HFFc6 (cell line): ENCODE measurements at regions not wholly inside any gene's neighbourhood (a gene's known extent, or its start where the extent isn't known, plus 50 kb on each side); places are given as distances from the start of the nearest gene placed in this dataset.
A peak's percentile ranks its signal among the peaks of the same experiment; 100 is the strongest.
"Not testable (repeated sequence)": the region's sequence is repeated elsewhere in the genome, so short reads cannot be mapped to it uniquely, and the experiment has no call there.

Experiments used
- DNase-seq: peaks from one replicate; pipeline ENCODE4 v3.0.0-alpha.2; 2018
- H3K27ac Mint-ChIP-seq: 2 replicates; pipeline ENCODE4 v1.8.0; 2020; ENCODE audit warnings: mild to moderate bottlenecking, mixed read lengths
- H3K27me3 Mint-ChIP-seq: 2 replicates; pipeline ENCODE4 v1.8.0; 2021; ENCODE audit warnings: mild to moderate bottlenecking, moderate library complexity, mixed read lengths; ENCODE audit not compliant: insufficient read depth
- H3K36me3 Mint-ChIP-seq: 2 replicates; pipeline ENCODE4 v1.8.0; 2021; ENCODE audit warnings: low read depth, mixed read lengths
- H3K4me1 Mint-ChIP-seq: 2 replicates; pipeline ENCODE4 v1.8.0; 2020; ENCODE audit warnings: low read depth, mixed read lengths
- H3K4me3 Mint-ChIP-seq: 2 replicates; pipeline ENCODE4 v1.8.0; 2020; ENCODE audit warnings: mild to moderate bottlenecking, moderate library complexity, mixed read lengths
- H3K9me3 Mint-ChIP-seq: 2 replicates; pipeline ENCODE4 v1.8.0; 2020; ENCODE audit warnings: mild to moderate bottlenecking, mixed read lengths
- TF ChIP-seq, protein P1 (sequence below): fragments of 200-600 bp; sonication (generic); IDR thresholded peaks from 2 replicates; pipeline ENCODE4 v1.5.0; 2021; ENCODE audit warnings: antibody characterized with exemption, mild to moderate bottlenecking

DNA sequence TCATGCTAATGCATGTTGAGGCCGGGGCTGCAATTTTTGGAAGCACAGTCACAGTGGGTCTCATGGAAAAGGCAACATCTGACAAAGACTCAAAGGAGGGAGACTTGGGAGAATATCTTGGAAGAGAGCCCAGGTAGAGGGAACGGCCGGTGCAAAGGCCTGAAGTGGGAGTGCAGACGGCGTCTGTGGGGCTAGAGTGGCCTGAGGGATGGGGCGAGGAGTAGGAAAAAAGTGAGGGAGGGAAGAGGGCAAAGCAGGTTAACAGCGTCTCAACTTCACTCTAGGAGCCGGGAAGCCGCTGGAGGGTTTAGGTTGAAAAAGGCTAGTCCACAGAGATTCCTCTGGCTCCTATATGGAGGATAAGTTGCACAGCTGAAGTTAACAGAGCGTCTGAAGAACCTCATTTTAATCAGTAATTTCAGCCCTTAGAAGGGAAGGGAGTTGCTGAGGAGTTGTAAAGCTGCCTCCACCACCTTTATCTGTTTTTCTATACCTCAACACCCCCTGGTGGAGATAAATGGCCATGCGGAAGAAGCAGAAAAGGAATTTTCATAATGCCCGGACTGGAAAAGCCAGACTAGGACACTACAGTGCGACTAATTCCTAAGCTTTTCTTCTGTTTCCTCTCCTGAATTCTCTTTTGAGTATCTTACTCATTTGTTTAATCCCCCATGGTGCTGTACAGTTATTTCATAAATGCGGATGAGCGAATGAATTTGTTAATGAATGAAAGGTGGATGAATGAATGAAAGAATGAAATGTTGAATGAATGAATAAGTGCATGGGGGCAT is 78.7 kb upstream of the ZNF281 start:
- Mint-ChIP-seq H3K27me3 (no peaks in the 10 kb centered on the region; the same call in 1 of the 2 replicates), H3K4me1 (peaks cover 34% of the 10 kb centered on the region), H3K9me3 (no peaks in the 10 kb centered on the region), H3K4me3 (peak overlapping the region; percentile 60), H3K27ac (peak overlapping the region; percentile 92), H3K36me3 (no peaks in the 10 kb centered on the region)
- TF ChIP-seq, protein P1, sequence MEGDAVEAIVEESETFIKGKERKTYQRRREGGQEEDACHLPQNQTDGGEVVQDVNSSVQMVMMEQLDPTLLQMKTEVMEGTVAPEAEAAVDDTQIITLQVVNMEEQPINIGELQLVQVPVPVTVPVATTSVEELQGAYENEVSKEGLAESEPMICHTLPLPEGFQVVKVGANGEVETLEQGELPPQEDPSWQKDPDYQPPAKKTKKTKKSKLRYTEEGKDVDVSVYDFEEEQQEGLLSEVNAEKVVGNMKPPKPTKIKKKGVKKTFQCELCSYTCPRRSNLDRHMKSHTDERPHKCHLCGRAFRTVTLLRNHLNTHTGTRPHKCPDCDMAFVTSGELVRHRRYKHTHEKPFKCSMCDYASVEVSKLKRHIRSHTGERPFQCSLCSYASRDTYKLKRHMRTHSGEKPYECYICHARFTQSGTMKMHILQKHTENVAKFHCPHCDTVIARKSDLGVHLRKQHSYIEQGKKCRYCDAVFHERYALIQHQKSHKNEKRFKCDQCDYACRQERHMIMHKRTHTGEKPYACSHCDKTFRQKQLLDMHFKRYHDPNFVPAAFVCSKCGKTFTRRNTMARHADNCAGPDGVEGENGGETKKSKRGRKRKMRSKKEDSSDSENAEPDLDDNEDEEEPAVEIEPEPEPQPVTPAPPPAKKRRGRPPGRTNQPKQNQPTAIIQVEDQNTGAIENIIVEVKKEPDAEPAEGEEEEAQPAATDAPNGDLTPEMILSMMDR: peak; percentile 95
- DNase-seq: peak; percentile 83

DNA sequence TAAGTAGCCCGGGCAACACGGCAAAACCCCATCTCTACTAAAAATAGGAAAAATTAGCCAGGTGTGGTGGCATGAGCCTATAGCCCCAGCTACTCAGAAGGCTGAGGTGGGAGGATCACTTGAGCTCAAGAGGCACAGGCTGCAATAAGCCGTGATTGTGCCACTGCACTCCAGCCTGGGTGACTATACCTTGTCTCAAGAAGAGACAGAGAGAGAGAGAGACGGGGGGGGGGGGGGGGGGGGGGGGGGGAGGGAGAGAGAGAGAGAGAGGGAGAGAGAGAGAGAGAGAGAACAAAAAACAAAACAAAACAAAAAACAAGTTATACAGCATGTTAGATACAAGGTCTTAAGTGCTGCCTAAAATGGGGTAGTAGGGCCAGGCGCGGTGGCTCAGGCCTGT is 77.8 kb upstream of the ZNF281 start:
- no peak for DNase-seq
- 0 out of 2 replicates have a peak, but pooled peaks cover 4% of the 10 kb centered on the region for H3K36me3 Mint-ChIP-seq
- no peak overlapping the region for H3K27ac Mint-ChIP-seq
- H3K4me3 Mint-ChIP-seq: no peak overlapping the region
- peaks cover 42% of the 10 kb centered on the region for H3K4me1 Mint-ChIP-seq
- no peaks in the 10 kb centered on the region; the same call in 1 of the 2 replicates for H3K27me3 Mint-ChIP-seq
- TF ChIP-seq, protein P1: no peak
- H3K9me3 Mint-ChIP-seq: no peaks in the 10 kb centered on the region

DNA sequence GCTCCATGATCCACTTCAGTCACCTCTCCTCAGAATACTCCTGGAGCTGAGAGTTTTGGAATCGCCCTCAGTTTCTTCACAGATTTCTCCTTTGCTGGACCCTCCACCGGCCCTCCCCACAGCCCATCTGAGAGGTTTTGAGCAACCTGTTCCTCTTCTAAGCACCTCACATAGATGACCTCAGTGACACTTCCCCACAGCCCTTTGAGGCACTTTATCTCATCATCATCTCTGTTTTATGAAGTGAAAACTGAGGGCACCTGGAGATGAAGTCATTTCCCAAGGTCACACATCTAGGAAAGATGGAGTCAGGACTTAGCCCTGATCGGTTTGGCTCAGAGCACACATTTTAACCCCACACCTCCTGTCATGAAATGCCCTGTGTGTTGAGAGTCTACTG is 76.8 kb upstream of the ZNF281 start:
- Mint-ChIP-seq H3K27ac (no peak overlapping the region), H3K9me3 (no peaks in the 10 kb centered on the region; the same call in 1 of the 2 replicates), H3K36me3 (0 out of 2 replicates have a peak, but pooled peaks cover 4% of the 10 kb centered on the region), H3K27me3 (no peaks in the 10 kb centered on the region; the same call in 1 of the 2 replicates), H3K4me1 (peaks cover 47% of the 10 kb centered on the region), H3K4me3 (no peak overlapping the region)
- TF ChIP-seq, protein P1: no peak
- DNase-seq: no peak

DNA sequence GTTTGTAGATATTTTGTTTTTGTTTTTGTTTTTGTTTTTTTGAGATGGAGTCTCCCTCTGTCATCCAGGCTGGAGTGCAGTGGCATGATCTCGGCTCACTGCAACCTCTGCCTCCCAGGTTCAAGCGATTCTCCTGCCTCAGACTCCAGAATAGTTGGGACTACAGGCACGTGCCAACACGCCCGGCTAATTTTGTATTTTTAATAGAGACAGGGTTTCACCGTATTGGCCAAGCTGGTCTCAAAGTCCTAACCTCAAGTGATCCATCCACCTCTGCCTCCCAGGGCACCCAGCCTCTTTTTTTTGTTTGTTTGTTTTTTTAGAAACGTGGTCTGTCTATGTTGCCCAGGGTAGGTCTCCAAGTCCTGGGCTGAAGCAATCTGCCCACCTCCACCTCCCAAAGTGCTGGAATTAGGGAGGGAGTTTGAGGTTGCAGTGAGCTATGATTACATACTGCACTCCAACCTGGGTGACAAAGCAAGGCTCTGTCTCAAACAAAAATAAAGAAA is 74.7 kb upstream of the ZNF281 start:
- peak overlapping the region; percentile 43 for H3K27ac Mint-ChIP-seq
- DNase-seq: not testable (repeated sequence)

DNA sequence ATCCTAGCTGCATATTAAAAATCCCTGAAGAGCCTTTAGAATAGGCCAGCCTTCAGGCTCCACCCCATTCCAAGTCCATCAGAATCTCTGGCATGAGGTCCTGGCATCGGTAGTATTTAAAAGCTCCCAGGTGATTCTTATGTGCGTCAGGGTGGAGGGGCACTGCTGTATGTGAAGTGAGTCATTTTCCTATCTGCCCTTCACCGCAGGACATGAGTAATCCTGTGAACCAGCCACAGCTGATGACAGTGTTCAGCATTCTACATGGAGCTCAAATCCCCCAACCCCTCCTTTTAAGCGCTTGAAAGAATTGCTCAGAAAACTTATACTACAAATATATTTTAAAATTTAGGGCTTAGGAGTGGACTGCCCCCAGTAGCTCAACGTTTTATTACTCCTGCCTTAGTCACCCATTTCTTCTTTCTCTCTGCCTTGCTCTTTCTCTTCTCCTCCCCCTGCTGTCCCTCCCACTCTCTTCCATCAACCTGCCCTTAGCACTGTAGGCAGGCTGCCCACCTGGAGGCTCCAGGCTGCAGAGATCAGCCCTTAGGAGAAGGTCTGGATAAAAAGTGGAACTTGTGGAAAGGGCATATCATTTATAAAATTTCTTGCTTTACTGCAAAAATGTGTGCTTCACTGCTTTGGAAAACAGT is 73.8 kb upstream of the ZNF281 start:
- peak overlapping the region; percentile 88 for H3K27ac Mint-ChIP-seq
- peaks cover 48% of the 10 kb centered on the region for H3K4me1 Mint-ChIP-seq
- H3K4me3 Mint-ChIP-seq: peak overlapping the region; percentile 81
- H3K36me3 Mint-ChIP-seq: 0 out of 2 replicates have a peak, but pooled peaks cover 4% of the 10 kb centered on the region
- no peaks in the 10 kb centered on the region; the same call in 1 of the 2 replicates for H3K9me3 Mint-ChIP-seq
- TF ChIP-seq, protein P1: peak; percentile 30; the same call in 1 of the 2 replicates
- DNase-seq: peak; percentile 93
- no peaks in the 10 kb centered on the region; the same call in 1 of the 2 replicates for H3K27me3 Mint-ChIP-seq

More for the DNA sequence above, 74.7 kb upstream of the ZNF281 start:
- H3K9me3 Mint-ChIP-seq, H3K36me3 Mint-ChIP-seq, H3K27me3 Mint-ChIP-seq, H3K4me3 Mint-ChIP-seq: not testable (repeated sequence)
- H3K4me1 Mint-ChIP-seq: peaks cover 53% of the 10 kb centered on the region
